ENCODE measurements at regions not wholly inside any gene's neighbourhood (a gene's known extent, or its start where the extent isn't known, plus 50 kb on each side); places are given as distances from the start of the nearest gene placed in this dataset.

GRCh38 chr15:60160909-60161308, 156.8 kb downstream of the FOXB1 start:
- TF ChIP-seq, protein P1, sequence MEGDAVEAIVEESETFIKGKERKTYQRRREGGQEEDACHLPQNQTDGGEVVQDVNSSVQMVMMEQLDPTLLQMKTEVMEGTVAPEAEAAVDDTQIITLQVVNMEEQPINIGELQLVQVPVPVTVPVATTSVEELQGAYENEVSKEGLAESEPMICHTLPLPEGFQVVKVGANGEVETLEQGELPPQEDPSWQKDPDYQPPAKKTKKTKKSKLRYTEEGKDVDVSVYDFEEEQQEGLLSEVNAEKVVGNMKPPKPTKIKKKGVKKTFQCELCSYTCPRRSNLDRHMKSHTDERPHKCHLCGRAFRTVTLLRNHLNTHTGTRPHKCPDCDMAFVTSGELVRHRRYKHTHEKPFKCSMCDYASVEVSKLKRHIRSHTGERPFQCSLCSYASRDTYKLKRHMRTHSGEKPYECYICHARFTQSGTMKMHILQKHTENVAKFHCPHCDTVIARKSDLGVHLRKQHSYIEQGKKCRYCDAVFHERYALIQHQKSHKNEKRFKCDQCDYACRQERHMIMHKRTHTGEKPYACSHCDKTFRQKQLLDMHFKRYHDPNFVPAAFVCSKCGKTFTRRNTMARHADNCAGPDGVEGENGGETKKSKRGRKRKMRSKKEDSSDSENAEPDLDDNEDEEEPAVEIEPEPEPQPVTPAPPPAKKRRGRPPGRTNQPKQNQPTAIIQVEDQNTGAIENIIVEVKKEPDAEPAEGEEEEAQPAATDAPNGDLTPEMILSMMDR (conservative IDR thresholded peaks at IDR 0.05; ENCODE audit: low read depth in 2 of 2) = no peak
- TF ChIP-seq, protein P2, sequence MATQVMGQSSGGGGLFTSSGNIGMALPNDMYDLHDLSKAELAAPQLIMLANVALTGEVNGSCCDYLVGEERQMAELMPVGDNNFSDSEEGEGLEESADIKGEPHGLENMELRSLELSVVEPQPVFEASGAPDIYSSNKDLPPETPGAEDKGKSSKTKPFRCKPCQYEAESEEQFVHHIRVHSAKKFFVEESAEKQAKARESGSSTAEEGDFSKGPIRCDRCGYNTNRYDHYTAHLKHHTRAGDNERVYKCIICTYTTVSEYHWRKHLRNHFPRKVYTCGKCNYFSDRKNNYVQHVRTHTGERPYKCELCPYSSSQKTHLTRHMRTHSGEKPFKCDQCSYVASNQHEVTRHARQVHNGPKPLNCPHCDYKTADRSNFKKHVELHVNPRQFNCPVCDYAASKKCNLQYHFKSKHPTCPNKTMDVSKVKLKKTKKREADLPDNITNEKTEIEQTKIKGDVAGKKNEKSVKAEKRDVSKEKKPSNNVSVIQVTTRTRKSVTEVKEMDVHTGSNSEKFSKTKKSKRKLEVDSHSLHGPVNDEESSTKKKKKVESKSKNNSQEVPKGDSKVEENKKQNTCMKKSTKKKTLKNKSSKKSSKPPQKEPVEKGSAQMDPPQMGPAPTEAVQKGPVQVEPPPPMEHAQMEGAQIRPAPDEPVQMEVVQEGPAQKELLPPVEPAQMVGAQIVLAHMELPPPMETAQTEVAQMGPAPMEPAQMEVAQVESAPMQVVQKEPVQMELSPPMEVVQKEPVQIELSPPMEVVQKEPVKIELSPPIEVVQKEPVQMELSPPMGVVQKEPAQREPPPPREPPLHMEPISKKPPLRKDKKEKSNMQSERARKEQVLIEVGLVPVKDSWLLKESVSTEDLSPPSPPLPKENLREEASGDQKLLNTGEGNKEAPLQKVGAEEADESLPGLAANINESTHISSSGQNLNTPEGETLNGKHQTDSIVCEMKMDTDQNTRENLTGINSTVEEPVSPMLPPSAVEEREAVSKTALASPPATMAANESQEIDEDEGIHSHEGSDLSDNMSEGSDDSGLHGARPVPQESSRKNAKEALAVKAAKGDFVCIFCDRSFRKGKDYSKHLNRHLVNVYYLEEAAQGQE (IDR thresholded peaks at IDR 0.05; ENCODE audit: unreplicated experiment) = no peak
- TF ChIP-seq, protein P3, sequence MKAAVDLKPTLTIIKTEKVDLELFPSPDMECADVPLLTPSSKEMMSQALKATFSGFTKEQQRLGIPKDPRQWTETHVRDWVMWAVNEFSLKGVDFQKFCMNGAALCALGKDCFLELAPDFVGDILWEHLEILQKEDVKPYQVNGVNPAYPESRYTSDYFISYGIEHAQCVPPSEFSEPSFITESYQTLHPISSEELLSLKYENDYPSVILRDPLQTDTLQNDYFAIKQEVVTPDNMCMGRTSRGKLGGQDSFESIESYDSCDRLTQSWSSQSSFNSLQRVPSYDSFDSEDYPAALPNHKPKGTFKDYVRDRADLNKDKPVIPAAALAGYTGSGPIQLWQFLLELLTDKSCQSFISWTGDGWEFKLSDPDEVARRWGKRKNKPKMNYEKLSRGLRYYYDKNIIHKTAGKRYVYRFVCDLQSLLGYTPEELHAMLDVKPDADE (IDR thresholded peaks at IDR 0.05) = no peak
